Memory B cell (primary cell): ENCODE measurements at regions not wholly inside any gene's neighbourhood (a gene's known extent, or its start where the extent isn't known, plus 50 kb on each side); places are given as distances from the start of the nearest gene placed in this dataset.
"Not testable (repeated sequence)": the region's sequence is repeated elsewhere in the genome, so short reads cannot be mapped to it uniquely, and the experiment has no call there.

ENCODE experiments used
- ATAC-seq: fragments of 150-1000 bp; cut with Tn5 transposase; 2 replicates; pipeline ENCODE4 v1.10.0; 2021; ENCODE audit warnings: low read depth, mild to moderate bottlenecking, moderate library complexity
- DNase-seq, 2 donors: peaks; one replicate each; pipeline ENCODE4 v3.0.0; 2022; ENCODE audit warnings: low spot score in 2 of 2
- H3K27ac Mint-ChIP-seq: one replicate; pipeline ENCODE4 v1.8.0; 2022; ENCODE audit warnings: mild to moderate bottlenecking, moderate library complexity, mixed read lengths
- H3K27me3 Mint-ChIP-seq: one replicate; pipeline ENCODE4 v1.8.0; 2022; ENCODE audit warnings: mixed read lengths
- H3K36me3 Mint-ChIP-seq: one replicate; pipeline ENCODE4 v1.8.0; 2022; ENCODE audit warnings: mild to moderate bottlenecking, mixed read lengths
- H3K4me1 Mint-ChIP-seq: one replicate; pipeline ENCODE4 v1.8.0; 2022; ENCODE audit warnings: mixed read lengths
- H3K4me3 Mint-ChIP-seq: one replicate; pipeline ENCODE4 v1.8.0; 2022; ENCODE audit warnings: mild to moderate bottlenecking, moderate library complexity, mixed read lengths
- H3K9me3 Mint-ChIP-seq: one replicate; pipeline ENCODE4 v1.8.0; 2022; ENCODE audit warnings: mixed read lengths

DNA sequence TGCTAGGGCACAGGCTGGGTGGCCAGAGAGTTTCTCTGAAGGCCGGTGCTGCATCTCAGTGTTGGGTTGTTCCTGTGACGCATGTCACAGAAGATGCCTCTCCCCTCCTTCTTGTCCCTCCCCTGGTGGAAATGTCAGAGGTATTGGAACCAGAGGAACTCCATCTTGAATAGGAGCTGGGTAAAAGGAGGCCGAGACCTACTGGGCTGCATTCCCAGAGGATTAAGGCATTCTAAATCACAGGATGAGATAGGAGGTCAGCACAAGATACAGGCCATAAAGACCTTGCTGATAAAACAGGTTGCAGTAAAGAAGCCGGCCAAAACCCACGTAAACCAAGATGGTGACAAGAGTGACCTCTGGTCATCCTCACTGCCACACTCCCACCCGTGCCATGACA lies 50.3 kb upstream of the AGAP1 start:
- H3K4me1 Mint-ChIP-seq, H3K27me3 Mint-ChIP-seq, H3K4me3 Mint-ChIP-seq, H3K36me3 Mint-ChIP-seq, H3K27ac Mint-ChIP-seq, H3K9me3 Mint-ChIP-seq, ATAC-seq, DNase-seq: not testable (repeated sequence)
